Panc1 (cell line): ENCODE measurements at regions not wholly inside any gene's neighbourhood (a gene's known extent, or its start where the extent isn't known, plus 50 kb on each side); places are given as distances from the start of the nearest gene placed in this dataset.

Experiments used
- POLR2AphosphoS5 ChIP-seq: IDR thresholded peaks from 2 replicates; pipeline ENCODE4 v1.6.1; 2012; ENCODE audit warnings: mild to moderate bottlenecking, low read depth, low read length, moderate library complexity
- TF ChIP-seq, protein P1 (sequence below): fragments of 450-650 bp; IDR thresholded peaks from 2 replicates; pipeline ENCODE4 v1.5.1; 2017; ENCODE audit warnings: mild to moderate bottlenecking

DNA sequence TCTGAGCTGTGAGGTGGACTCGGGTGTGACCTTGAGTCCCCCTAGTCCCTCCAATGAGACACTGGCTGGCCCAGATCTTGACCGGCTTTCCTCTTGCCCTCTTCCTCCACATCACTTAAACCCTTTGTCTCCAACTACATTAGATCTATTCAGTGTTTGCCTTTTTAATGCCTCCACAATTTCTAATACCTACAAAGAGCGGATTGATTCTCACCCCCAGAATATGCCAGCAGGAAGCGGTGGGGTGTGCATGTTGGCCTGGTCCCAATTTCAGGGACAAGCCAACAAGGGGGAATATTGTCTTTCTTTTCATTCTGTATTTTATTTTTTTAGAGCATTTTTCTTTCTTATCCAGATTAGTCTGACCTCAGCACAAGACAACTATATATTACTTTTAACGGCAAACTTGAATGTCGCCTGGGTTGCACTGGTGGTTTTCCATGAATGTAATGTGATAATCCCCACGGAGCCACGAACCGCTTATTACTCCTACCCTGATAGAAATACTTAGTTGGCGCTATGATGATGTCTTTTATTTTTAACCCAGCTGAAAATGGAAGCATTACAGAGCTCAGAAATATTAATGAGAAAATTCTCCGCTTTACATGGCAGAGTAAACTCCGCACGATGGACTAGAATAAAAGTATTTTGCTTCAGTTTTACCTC, 68.5 kb upstream of the MYO10 start:
- TF ChIP-seq, protein P1, sequence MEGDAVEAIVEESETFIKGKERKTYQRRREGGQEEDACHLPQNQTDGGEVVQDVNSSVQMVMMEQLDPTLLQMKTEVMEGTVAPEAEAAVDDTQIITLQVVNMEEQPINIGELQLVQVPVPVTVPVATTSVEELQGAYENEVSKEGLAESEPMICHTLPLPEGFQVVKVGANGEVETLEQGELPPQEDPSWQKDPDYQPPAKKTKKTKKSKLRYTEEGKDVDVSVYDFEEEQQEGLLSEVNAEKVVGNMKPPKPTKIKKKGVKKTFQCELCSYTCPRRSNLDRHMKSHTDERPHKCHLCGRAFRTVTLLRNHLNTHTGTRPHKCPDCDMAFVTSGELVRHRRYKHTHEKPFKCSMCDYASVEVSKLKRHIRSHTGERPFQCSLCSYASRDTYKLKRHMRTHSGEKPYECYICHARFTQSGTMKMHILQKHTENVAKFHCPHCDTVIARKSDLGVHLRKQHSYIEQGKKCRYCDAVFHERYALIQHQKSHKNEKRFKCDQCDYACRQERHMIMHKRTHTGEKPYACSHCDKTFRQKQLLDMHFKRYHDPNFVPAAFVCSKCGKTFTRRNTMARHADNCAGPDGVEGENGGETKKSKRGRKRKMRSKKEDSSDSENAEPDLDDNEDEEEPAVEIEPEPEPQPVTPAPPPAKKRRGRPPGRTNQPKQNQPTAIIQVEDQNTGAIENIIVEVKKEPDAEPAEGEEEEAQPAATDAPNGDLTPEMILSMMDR, result no peak
- TF ChIP-seq POLR2AphosphoS5, result no peak
